ENCODE measurements at regions not wholly inside any gene's neighbourhood (a gene's known extent, or its start where the extent isn't known, plus 50 kb on each side); places are given as distances from the start of the nearest gene placed in this dataset.

DNA sequence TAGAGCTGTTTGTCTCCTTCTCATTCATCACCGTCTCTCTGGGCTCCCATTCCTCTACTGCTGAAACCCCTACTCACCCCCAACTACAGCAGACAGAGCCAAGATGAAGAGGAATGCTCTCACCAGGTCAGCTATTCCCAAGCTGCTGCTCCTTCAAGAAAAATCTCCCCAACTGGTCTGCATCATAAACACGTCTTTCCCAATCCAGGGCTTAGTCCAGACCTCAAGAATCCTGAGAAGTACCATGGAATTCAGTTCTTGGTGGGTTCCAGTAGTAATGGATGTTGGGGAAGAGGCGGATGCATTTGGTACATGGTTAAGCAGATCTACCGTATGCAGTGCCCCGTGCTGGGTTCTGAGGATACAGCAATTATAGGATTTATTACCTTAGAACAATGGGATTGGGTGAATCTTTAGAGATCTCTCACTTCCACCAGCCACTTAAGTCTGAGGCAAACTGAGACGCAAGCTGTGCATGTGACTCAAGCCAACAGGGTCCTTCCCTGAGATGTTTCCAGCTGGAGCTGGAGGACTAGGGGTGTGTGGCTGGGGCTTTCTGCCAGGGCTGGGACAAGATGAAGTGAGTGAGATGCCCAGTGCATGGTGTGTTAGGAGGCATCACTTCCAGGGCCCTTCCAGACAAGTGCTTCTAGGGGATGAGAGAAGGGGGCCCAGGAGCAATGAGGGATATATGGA, 232.7 kb upstream of the CDH5 start:
- no peak for DNase-seq

DNA sequence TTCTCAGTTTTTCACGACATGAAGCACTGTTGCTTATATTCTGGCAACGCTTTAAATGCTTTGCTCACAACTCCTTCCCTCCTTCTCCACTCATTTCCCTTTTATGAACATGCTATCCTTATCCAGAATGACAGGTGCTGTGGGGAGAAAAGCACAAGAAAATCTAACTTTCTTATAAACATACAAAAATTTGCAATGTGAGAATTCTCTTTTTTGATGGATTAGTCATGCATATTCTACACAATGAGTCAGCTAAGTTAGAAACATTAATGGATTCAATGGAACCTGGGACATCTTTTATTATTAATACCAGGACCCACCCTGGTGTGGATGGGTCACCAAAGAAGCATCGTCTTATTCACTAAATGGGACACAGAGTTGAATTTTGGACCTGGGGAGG, 234.6 kb upstream of the CDH5 start:
- no peak for DNase-seq

DNA sequence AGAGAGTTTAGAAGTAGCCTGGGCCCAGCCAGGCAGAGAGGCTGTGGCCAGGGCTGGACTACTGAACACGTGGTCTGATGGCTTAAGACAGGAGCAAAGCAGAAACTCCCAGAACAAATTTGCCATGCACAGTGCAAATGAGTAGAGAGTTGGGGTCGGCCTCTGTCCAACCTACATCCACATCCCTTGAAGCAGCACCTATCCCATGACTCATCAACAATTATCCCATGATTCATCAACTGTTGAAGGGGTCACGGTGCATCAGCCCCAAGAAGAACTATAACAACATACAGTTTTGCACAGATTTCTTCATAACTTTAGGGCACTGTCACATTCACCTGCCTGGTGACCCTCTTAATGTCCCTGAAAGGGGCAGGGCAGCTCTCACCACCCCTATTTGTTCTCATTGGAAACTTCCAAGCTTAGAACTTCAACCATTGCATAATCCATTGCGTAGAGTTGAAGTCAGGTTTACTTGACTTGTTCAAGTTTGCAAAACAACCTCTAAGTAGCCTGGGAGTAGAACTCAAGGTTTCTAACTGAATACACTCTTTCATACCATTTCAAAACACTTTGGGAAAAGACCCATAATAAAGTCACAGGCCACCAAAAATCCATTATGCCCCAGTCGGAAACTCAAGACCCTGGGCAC, 235.2 kb upstream of the CDH5 start:
- no peak for DNase-seq

DNA sequence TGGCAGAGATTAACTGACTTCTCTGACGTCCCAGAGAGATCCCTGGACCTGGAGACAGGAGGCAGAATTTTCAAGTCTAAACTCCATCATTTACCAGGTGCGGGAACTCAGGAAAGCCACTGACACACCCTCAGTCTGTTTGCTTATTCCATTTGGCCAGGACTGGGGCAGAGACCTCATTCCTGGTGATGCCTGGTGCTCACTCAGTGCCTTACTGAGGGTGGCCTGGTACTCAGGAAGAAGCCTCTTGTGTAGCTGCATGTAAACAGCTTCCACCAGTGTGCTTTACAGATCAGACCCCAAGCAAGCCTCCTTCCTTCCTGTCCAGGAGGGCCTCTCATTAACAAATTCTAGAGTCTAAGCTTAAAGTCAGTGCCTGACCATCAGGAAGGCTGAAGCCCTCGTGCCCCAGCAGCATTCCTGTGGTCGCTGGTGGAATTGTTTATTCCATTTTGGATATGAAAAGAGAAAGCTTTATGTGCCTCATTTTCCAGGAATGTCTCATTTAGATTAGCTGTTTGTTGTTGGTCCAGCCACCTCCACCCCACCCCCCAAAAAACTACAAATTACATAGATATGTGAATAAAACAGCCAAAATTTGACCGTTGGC, 236.1 kb upstream of the CDH5 start:
- no peak for DNase-seq

DNA sequence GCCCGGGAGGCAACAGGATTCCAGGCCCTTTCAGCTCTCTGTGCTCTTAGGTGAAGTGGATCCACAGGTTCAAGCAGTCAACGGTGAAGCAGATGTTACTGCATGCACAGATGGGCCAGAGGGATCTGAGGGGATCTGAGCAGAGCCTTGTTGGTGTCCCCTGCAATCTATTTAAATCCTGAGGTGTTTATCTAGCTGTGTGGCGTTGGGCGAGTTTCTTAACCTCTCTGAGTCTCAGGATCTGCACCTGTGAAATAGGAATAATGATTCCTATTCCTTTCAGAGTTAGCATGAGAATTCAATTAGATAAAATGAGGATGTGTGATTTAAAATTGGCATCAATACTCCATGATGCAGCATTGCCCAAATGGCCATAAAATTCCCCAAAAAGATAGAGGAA, 237.3 kb upstream of the CDH5 start:
- DNase-seq, result no peak

DNA sequence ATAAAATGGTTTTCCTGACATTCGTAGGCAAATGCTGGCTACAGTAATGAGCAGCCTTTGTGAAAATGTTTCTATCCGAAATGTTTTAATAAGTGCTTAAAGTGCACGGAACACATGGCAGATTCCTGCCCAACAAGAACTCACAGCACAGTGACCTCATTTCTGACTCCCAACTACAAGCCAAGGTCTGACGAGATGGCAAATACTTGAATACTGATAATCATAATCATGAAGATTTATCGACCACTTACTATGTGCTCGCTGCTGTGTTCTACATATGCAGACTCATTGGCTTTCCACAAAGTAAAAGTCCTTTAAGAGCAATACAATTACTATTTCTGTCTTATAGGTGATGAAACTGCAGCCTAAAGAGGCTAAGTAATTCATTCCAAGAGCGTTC, 238.1 kb upstream of the CDH5 start:
- DNase-seq, result no peak

DNA sequence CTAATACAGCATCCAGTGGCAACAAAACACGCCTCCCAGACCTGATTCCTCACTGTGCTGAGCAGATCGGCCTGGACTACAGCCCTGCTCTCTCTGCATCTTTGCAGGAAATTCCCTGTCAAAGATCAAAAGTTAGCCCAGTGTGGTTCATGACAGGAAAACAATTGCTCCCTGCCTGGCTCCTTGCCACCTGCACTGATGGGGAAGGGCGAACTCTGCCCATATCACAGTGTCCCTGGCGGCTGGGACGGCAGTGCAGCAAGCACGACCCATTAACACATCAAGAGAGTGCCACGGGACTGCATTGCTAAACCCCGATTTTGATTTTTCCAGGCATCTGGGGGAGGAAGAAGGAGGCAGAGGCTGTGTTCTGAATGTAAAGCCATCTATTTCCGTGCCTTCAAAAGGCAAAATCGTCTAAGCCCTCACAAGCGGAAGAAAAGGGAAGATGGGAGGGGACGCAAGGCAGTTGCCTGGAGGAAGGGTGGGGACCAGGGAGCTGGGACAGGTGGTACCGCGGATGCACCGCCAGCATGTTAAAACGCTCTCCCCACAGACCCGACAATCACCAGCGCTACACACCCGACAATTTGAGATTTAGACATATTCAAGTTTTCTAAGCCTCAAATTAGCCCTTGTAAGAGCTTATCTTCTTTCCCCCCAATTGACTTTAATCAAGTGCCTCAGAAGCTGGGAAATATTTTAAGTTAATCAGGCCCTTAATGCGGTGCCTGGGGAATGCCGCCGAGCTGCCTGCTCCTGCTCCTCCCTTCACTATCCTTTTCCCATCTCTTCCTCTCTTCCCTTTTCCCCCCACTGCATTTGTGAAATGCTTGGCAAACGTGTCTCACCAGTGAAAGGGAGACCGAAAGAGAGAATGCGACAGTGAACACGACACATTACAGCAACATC, 238.8 kb upstream of the CDH5 start:
- DNase-seq, result no peak

DNA sequence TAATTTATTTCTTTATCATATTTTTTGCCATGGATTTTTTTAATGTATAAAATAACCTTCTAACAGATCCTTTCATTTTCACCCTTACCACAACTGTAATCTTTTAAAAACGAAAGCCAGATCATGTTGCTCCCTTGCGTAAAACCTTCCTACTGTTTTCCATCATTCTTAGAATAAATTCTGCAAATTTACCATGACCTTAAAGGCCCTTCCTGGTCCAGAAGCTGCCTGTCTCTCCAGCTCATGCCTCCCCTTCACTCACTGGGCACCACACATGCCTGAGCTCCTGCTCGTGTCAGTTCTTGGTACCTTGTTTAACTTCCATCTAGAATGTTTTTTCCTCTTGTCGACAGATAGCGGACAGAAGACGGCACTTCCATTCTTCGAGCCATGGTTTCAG, 245.0 kb upstream of the CDH5 start:
- no peak for DNase-seq

DNA sequence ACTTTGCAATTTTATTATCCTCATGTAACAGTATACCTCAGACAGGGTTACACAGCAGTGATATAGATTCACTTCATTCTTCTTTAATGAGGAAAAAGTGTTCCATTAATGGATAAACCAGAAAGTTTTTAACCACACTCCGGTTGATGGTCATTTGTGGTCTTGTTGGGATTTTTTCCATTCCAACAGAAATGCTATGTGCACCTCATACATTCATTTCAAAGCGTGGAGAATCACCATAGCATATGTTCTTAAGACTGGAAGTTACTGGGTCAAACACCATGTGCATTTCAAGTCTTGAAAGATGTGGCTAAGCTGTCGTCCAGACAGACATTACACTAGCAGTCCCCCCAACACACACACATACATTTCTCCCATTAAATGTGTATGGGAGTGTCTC, 245.8 kb upstream of the CDH5 start:
- DNase-seq, result no peak

DNA sequence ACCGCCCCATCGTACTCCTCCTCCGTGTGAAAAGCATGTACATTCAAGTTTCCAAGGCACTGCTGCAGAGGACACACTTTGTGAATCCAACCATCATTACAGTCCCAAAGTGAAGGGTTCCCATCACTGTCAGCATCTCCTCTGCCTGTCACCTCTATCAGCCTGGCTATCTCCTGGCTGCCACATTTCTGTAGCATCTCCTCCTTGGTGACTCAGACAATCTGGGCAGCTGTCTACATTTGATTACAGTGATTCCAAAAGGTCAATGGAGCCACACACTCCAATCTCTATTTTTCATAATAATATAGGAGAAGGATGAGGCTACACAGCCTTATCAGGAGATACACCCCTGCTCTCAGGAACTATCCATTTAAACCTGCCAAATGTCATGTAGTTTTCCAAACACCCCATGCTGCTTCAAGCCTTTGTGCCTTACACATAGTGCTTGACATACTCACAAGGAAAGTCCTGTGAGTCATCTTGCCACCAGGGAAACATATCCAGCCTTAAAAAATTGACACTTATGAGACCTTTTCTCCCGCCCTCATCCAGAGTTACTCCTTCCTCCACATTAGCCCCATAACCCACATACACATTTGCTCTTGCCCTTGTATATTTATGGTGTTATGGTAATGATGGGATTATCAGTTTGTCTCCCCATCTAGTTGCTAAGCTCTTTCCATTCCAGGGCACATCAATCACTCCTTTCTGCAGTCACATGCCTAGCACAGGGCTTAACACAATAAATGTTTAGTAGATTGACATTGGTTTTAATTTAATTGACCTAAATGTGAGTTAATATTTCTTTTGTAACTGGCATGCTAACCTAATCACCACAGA, 250.1 kb upstream of the CDH5 start:
- no peak for DNase-seq

DNA sequence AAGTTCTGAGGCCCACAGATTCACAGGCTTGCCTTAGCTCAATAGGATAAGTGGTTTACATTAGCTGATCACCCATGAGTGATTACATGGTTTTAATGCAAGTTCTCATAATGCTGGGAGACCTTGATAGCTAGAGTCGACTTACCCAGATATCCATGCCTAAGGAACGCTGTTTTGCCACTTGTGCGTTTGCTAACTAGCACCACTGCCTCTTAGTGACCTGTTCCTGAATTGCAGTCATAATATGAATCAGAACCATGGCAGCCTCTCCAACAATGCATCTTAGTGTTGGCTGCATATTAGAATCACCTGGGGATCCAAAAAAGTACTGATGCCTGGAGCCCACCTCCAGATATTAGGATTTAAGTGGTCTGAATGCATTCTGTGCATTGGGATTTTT, 251.1 kb upstream of the CDH5 start:
- no peak for DNase-seq

DNA sequence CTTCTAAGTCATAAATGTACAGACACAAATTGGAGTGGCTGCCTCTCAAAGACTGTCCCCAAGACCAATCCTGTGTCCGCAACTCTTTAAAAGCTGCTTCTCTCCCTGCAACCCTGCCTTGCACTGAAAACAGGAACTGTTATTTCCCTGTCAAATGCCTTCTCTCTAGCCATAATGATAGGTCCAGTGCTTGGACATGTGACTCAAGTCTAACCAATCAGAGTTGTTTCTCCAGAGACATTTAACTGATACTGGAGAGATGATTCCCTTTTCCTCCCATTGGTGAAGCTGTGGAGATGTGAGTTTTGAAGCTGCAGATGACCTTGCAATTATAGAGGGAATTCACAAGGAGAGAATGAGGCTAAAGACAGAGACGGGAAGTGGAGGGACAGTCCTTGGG, 253.3 kb upstream of the CDH5 start:
- no peak for DNase-seq

DNA sequence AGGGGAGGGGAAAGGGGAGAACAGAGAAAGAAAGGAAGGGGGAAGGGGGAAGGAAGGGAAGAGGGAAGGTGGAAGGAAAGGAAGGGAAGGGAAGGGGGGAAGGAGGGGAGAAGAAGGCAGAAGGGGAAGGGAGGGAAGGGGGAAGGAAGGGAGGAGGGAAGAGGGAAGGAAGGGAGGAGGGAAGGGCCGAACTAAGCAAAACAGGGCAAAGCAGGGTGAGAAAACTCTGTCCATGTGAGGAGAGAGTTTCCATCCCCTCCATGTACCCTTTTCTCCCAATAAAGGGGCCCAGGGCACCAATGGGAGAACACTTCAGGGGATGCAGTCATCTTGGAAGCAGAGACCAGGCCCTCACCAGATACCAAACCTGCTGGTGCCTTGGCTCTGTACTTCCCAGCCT, 256.8 kb upstream of the CDH5 start:
- DNase-seq, result no peak

DNA sequence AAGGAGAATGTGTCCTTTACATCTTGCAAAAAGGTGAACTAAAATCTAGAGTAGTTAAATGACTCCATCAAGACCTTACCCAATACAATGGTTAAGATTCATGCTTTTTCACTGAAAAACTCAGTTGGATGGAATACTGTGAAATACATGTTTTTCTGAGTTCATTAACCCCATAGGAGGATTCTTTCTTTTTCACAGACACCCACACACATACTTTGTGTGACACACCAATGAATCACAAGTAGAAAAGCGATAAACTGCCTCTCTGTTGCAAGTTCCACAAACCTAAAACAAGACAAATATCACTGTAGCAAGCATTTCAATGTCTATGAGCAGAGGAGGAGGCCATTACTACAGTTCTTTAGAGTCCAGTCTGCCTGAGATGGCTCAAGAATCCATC, 258.8 kb upstream of the CDH5 start:
- DNase-seq, result no peak

DNA sequence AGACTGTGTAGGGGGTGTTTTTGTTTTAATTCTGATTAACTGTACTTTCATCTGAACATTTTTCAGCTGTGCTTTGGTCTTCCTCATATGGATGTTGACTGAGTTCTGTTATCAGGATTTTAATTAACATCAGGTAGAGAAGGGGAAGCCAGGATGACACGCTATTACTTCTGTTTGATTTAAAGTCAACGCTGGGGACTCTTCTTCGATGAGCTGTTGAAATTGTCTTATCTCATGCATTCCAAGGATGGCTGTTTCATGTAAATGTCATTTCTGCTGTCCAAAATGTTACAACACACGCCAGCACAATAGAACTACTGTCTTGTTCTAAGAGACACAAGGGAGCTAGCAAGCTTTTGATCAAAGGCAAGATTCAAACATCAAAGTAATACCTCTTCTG, 263.3 kb upstream of the CDH5 start:
- no peak for DNase-seq

DNA sequence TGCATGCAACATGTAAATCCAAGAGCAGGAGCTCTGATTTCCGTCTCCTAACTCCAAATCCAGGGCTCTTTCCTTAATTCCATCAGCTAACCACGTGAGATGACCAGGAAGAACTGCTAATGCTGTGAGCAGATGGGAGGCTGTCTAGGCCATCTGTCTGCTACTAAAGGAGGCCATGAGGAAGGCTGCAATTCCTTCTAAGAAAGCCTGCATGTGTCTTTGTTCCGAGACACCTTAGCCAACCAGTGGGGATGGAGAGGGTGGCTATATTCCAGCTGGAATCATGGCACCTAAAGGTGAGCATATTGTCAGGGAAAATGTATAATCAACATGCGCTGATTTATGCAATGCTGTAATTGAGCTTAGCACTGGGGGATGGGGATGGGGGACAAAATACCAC, 267.2 kb upstream of the CDH5 start:
- no peak for DNase-seq

DNA sequence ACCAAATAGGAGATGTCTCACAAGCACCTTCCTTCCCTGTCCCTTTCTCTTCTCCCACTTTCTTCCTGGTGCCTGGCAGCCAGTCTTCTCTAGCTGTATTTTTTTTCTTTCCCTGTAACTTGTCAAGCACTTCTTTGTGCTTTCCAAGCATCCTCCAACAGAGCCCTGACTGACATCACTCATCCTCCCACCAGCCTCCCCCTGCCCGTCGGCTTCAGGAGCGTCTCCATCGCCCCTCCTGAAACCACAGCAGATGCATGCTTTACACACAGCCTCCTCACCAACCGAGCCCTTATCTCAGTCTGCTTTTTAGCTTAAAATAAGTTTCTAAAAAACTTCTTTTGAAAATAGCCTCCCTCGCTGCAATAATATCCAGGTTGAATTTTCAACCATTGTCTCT, 268.7 kb upstream of the CDH5 start:
- no peak for DNase-seq

DNA sequence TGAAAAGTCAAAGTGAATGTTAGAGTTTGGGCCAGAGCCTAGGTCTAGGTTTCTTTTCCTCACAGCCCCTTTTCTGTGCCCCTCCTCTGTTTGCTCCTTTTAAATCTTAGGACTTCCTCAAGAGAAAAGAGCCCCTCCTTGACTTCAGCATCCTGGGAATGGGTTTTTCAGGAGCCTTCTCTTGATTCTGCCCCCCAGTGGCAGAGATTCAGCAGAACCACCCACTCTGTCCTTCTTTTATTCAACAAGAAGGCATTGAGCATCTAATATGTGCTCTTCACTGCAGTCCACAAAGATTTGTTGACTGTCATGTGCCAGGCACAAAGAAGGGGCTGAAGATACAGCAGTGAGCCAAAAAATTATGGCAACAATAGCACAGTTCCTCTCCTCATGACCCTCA, 270.8 kb upstream of the CDH5 start:
- DNase-seq, result no peak

DNA sequence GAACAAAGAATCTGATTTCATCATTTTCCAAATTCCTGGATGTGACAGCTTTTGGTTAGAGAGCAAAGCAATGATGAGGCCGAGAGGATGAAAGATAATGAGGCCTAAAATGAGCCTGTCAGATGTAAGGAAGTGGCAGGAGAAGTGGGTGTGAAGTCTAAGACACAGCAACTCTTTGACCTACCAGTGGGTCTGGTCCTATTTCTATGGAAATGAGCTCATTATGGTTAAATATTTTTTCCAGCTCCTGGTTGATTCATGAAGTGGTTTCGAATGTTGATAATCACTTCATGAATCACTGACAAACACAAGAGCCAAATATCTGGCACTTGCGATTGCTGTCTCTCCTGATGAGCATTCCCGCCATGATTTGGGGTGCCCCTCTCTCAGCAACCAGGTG, 273.3 kb upstream of the CDH5 start:
- DNase-seq, result no peak

DNA sequence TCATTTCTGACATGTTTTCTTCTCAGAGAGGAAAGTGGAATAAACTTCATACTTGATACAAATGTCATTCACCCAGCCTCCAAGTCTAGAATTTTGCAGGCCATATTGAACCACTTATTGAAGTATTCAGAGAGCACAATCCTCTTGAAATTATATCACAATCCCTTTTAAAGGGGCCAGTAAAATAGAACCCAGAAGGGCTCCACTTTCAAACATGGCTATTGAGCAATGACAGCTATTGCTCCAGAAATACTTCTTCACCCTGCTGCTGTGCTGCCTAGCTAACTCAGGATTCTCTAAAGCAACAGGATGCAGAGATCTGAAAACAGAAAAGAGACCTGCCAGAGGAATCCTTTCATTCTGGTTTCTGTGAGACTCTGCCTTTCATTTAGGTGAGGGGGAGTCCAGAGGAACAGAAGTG, 275.0 kb upstream of the CDH5 start:
- DNase-seq, result no peak

DNA sequence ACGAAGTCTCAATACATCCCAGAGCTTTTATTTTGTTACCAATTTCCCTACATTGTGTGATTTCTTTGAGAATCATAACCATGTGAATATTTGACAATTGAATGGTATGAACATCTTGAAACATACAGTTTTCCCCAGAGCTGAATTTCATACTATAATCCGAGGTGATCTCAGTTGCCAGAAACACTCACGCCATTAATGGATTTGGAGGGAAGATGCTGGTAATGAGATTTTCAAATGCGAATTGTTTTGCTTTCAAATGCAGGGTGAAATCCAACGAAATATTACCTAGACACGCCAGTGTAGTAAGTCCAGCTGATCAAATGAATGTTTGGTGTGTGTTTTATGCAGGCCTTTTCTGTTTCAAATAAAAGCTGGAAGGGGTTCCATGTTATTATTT, 277.8 kb upstream of the CDH5 start:
- no peak for DNase-seq

DNA sequence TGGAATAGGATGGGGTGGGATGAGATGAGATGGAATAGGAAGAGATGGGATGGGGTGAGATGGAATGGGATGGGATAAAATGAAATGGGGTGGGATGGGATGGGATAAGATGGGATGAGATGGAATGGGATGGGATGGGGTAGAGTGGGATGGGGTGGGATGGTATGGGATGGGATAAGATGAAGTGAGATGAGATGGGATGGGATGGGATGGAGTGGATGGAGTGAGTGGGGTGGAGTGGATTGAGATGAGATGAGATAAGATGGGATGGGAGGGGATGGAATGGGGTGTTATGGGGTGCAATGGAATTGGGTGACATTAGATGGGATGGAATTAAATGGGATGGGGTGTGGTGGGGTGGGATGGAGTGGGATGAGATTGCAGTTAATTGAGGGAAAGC, 279.2 kb upstream of the CDH5 start:
- DNase-seq, result no peak

DNA sequence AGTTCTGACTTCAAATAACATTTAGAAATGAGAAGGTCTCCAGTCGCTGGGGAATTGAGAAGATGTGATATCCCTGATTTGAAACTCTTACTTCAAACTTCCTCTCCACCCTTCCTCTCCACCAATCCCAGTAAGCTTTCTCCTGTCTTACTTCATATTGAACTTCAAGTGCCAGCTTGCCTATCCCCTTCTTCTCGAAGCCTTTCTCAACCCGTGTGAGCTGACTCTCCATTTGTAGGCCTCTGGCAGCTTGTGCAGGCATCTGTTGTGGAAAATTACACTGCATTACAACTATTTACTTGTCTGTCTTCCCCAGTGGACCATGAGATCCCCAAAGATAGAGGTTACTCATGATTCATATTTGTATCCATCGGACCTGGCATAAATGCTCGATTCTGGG, 280.8 kb upstream of the CDH5 start:
- no peak for DNase-seq

Measured in NCI-H345 (cell line).